Activated T-helper 17 cell treated with anti-CD3 and anti-CD28 coated beads, Interleukin-2, amount 50 U/mL, for 72 hours (primary cell): ENCODE measurements at regions not wholly inside any gene's neighbourhood (a gene's known extent, or its start where the extent isn't known, plus 50 kb on each side); places are given as distances from the start of the nearest gene placed in this dataset.
"Not testable (repeated sequence)": the region's sequence is repeated elsewhere in the genome, so short reads cannot be mapped to it uniquely, and the experiment has no call there.

Source experiments
- ATAC-seq: fragments of 150-1000 bp; cut with Tn5 transposase; replicated peaks from 2 replicates; pipeline ENCODE4 v1.10.0; 2021; ENCODE audit warnings: mild to moderate bottlenecking, moderate library complexity
- H3K27ac Mint-ChIP-seq: one replicate; pipeline ENCODE4 v1.8.0; 2022; ENCODE audit warnings: mixed read lengths
- H3K27me3 Mint-ChIP-seq: one replicate; pipeline ENCODE4 v1.8.0; 2022; ENCODE audit warnings: mixed read lengths
- H3K36me3 Mint-ChIP-seq: one replicate; pipeline ENCODE4 v1.8.0; 2022; ENCODE audit warnings: low read depth, mild to moderate bottlenecking, mixed read lengths
- H3K4me1 Mint-ChIP-seq: one replicate; pipeline ENCODE4 v1.8.0; 2022; ENCODE audit warnings: mixed read lengths
- H3K4me3 Mint-ChIP-seq: one replicate; pipeline ENCODE4 v1.8.0; 2022; ENCODE audit warnings: mild to moderate bottlenecking, mixed read lengths
- H3K9me3 Mint-ChIP-seq: one replicate; pipeline ENCODE4 v1.8.0; 2022; ENCODE audit warnings: mixed read lengths

GRCh38 chr1:103309786-103310185 lies 201.5 kb upstream of the COL11A1 start:
- no peaks in the 10 kb centered on the region for H3K36me3 Mint-ChIP-seq
- no peaks in the 10 kb centered on the region for H3K4me1 Mint-ChIP-seq
- no peak overlapping the region for H3K4me3 Mint-ChIP-seq
- no peak for ATAC-seq
- H3K27ac Mint-ChIP-seq, result no peak overlapping the region
- no peaks in the 10 kb centered on the region for H3K9me3 Mint-ChIP-seq
- no peaks in the 10 kb centered on the region for H3K27me3 Mint-ChIP-seq

DNA sequence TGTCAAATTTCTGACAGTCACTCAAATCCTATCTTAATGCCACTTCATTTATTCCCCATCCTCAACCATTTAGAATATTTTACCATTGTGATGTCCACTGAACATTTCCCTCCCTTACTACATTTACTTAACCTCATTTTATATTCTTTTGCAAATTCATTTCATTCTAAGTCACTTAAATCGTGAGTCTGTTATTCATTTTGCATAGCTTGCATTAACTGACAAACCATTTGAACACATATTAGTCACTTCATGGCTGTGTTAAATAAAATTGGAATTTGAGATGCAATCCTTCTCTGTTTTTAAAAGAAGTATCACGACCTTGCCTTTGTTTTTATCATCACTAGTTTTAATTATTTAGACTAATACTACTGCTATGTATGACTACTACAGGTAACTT lies 199.4 kb upstream of the COL11A1 start:
- Mint-ChIP-seq H3K36me3 (no peaks in the 10 kb centered on the region), H3K4me3 (no peak overlapping the region), H3K9me3 (no peaks in the 10 kb centered on the region), H3K4me1 (no peaks in the 10 kb centered on the region), H3K27ac (no peak overlapping the region), H3K27me3 (no peaks in the 10 kb centered on the region)
- ATAC-seq, result no peak

GRCh38 chr1:103283841-103284669 lies 175.7 kb upstream of the COL11A1 start:
- Mint-ChIP-seq H3K4me1 (no peaks in the 10 kb centered on the region), H3K27ac (no peak overlapping the region), H3K9me3 (peaks cover 5% of the 10 kb centered on the region), H3K4me3 (no peak overlapping the region), H3K27me3 (no peaks in the 10 kb centered on the region), H3K36me3 (no peaks in the 10 kb centered on the region)
- no peak for ATAC-seq

DNA sequence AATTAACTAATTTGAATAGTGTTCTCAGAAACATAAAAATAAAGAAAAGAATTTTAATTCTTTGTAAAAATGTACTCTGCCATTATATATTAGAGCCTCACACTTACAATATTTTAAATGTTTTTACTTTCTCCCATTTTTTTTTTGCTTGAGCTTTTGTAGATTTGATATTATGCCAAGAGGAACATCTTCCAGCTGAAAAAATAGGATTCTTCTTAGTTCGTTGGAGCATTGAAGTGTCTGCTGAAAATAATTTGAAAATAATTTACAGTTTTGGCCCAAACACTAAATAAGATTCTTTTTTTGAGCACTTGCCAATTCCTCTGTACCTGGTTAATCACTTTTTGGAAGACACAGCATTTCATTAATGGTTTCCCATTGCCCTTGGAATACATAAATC lies 175.0 kb upstream of the COL11A1 start:
- Mint-ChIP-seq H3K4me1 (no peaks in the 10 kb centered on the region), H3K4me3 (no peak overlapping the region), H3K27me3 (no peaks in the 10 kb centered on the region), H3K36me3 (no peaks in the 10 kb centered on the region), H3K9me3 (peaks cover 5% of the 10 kb centered on the region), H3K27ac (no peak overlapping the region)
- ATAC-seq, result no peak

GRCh38 chr1:103275725-103276124 lies 167.4 kb upstream of the COL11A1 start:
- H3K36me3 Mint-ChIP-seq, result no peaks in the 10 kb centered on the region
- no peaks in the 10 kb centered on the region for H3K4me1 Mint-ChIP-seq
- no peak for ATAC-seq
- no peaks in the 10 kb centered on the region for H3K27me3 Mint-ChIP-seq
- H3K4me3 Mint-ChIP-seq, result no peak overlapping the region
- H3K9me3 Mint-ChIP-seq, result peaks cover 4% of the 10 kb centered on the region
- H3K27ac Mint-ChIP-seq, result no peak overlapping the region

DNA sequence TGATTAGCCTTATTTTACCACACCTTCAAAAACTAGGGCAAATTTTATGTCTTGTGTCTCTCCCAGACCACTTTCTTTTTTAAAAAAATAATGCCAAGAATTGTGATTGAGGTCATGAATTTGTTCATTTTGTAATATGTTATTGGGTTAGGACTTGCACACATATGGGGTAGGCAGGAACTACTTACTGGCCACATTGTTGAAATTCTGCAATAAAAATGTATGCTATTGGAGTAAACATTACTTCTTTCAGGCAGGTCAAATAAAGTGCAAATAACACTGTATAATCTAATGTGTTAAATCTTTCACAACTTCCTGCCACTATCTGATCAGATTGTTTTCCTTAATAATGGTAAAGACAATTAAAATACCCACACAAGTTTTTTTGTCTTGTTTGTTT lies 166.6 kb upstream of the COL11A1 start:
- Mint-ChIP-seq H3K9me3 (peaks cover 5% of the 10 kb centered on the region), H3K27me3 (no peaks in the 10 kb centered on the region), H3K36me3 (no peaks in the 10 kb centered on the region), H3K4me3 (no peak overlapping the region), H3K4me1 (no peaks in the 10 kb centered on the region), H3K27ac (no peak overlapping the region)
- ATAC-seq, result no peak

DNA sequence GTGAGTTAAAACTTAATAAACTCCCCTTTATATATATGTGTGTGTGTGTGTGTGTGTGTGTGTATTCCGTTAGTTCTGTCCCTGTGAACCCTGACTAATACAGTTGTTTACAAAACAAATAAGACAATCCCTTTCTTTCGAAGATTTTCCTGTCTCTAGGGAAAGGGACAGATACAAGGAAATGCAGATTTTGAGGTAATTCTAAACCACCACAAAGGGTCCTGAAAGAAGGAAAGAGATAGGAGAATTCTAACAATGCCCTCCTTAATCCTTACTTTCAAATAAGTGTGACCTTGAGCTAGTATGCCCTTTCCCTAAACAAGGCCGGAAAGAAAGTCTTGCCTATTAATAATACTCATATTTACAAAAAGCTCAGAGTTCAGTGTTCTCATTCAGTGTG lies 164.8 kb upstream of the COL11A1 start:
- H3K27ac Mint-ChIP-seq, result no peak overlapping the region

DNA sequence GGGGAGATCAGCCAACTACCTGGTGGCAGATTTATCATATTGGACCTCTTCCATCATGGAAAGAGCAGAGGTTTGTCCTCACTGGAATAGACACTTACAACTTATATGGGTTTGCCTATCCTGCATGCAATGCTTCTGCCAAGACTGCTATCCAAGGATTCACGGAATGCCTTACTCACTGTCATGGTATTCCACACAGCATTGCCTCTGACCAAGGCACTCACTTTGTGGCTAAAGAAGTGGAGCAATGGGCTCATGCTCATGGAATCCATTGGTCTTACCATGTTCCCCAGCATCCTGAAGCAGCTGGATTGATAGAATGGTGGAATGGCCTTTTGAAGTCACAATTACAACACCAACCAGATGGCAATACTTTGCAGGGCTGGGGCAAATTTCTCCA lies 163.1 kb upstream of the COL11A1 start:
- H3K9me3 Mint-ChIP-seq, result peaks cover 11% of the 10 kb centered on the region
- not testable (repeated sequence) for ATAC-seq, H3K27me3 Mint-ChIP-seq, H3K4me3 Mint-ChIP-seq, H3K27ac Mint-ChIP-seq, H3K36me3 Mint-ChIP-seq, H3K4me1 Mint-ChIP-seq

More for the DNA sequence above, 164.8 kb upstream of the COL11A1 start:
- Mint-ChIP-seq H3K36me3 (no peaks in the 10 kb centered on the region), H3K4me1 (no peaks in the 10 kb centered on the region), H3K4me3 (no peak overlapping the region), H3K27me3 (no peaks in the 10 kb centered on the region), H3K9me3 (peaks cover 8% of the 10 kb centered on the region)
- ATAC-seq, result no peak

- Mint-ChIP-seq H3K9me3 (peaks cover 11% of the 10 kb centered on the region), H3K27me3 (no peaks in the 10 kb centered on the region), H3K36me3 (no peaks in the 10 kb centered on the region), H3K27ac (no peak overlapping the region), H3K4me1 (no peaks in the 10 kb centered on the region), H3K4me3 (no peak overlapping the region)
- no peak for ATAC-seq
These were observed 159.6 kb upstream of the COL11A1 start for GRCh38 chr1:103267893-103268292.

DNA sequence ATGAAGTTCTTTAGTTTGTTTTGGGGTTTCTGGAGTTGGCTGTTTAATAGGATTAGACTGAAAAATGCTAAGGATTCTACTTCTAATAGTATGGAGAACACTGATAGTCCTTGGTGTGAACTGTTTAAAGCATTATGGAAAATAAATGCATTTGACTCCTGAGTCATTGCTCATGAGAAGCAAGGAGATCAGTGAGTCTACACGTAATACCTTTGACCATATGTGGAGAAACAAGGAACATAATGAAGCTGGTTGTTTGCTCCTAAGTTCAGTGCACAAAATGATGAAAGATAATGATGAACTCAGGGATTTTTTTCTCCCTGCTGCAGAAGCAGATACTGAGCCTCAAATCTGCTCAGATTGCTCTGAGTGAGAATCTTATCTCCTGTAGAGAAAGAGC lies 158.9 kb upstream of the COL11A1 start:
- peaks cover 11% of the 10 kb centered on the region for H3K9me3 Mint-ChIP-seq
- no peaks in the 10 kb centered on the region for H3K27me3 Mint-ChIP-seq

GRCh38 chr1:103266036-103266435 lies 157.7 kb upstream of the COL11A1 start:
- no peak for ATAC-seq
- no peak overlapping the region for H3K27ac Mint-ChIP-seq
- no peaks in the 10 kb centered on the region for H3K27me3 Mint-ChIP-seq
- peaks cover 10% of the 10 kb centered on the region for H3K9me3 Mint-ChIP-seq
- H3K4me1 Mint-ChIP-seq, result no peaks in the 10 kb centered on the region
- no peak overlapping the region for H3K4me3 Mint-ChIP-seq
- H3K36me3 Mint-ChIP-seq, result no peaks in the 10 kb centered on the region

More for the DNA sequence above, 158.9 kb upstream of the COL11A1 start:
- Mint-ChIP-seq H3K36me3 (no peaks in the 10 kb centered on the region), H3K27ac (no peak overlapping the region), H3K4me1 (no peaks in the 10 kb centered on the region), H3K4me3 (no peak overlapping the region)
- no peak for ATAC-seq

DNA sequence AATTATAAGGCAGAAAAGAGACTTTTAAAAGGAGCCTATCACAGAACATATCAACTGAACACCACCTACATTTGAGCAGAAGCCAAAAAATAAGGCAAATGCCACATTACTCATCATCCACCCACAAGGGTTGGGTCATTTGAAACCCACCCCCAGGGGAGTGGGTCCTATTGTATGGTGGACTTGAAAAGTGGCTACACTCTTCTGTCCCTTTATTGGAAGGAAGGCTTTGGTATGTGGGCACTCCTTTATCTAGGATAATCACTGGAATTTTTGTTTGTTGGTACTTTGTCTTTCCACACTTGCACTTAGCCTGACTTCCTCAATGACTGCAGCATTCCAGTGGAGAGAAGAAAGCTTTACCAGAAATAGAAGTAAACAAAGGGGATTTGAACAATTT lies 157.2 kb upstream of the COL11A1 start:
- Mint-ChIP-seq H3K4me1 (no peaks in the 10 kb centered on the region), H3K27ac (no peak overlapping the region), H3K36me3 (no peaks in the 10 kb centered on the region), H3K27me3 (no peaks in the 10 kb centered on the region), H3K9me3 (peaks cover 6% of the 10 kb centered on the region), H3K4me3 (no peak overlapping the region)
- no peak for ATAC-seq

DNA sequence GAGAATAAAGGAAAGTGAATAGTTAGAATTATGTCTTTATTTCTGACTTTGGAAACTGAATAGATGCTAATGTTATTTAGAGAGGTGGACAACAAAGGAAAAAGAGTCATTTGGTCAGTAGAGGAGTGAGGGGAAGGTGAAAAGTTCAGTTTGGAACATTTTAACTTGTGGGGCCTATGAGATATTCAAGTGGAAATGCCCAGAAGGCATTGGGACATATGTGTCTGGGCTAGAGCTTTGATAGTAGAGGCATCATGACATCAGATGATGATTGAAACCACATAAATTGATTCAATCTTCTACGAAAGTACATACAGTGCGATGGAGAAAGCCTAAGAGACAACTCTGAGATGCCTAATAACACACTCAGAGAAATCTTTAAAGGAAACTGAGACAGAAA lies 151.7 kb upstream of the COL11A1 start:
- Mint-ChIP-seq H3K9me3 (no peaks in the 10 kb centered on the region), H3K4me1 (no peaks in the 10 kb centered on the region), H3K4me3 (no peak overlapping the region), H3K27me3 (no peaks in the 10 kb centered on the region), H3K36me3 (no peaks in the 10 kb centered on the region), H3K27ac (no peak overlapping the region)
- no peak for ATAC-seq

DNA sequence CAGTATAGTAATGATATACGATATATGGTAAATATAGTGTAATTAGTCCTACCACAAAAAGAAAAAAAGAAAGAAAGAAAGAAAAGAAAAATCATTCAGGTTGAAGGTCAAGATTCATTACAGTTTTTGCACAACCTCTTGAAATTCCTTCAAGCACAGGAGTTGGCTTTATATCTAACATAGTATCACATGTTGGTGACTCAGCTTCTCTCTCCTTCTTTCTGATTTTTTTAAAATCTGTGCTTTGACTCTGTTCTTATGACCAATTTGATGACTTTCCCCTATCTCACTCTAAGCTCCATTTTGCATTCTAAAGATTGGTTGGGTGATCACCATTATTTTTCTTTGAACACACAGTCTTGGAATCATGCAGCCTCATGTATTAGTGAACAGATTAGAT lies 148.2 kb upstream of the COL11A1 start:
- Mint-ChIP-seq H3K4me3 (no peak overlapping the region), H3K9me3 (no peaks in the 10 kb centered on the region), H3K27ac (no peak overlapping the region), H3K27me3 (no peaks in the 10 kb centered on the region), H3K4me1 (no peaks in the 10 kb centered on the region), H3K36me3 (no peaks in the 10 kb centered on the region)
- no peak for ATAC-seq

DNA sequence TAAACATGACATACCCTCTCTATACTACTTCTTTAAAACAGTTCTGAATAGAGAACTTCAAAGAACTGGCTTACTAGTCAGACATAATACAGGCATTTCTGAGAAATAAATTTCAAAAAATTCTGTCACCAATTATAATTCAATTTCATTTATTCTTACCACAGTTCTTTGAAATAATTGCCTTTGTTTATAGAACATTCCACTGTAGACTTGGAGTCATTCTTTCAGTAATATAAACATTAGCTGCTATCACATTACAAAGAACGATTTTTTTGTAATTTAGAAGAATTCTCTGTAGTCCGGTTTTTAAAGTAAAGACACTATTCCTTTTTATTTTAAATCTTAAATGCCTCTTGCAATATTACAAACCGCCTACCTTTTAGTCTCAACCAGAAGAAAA lies 146.4 kb upstream of the COL11A1 start:
- H3K27ac Mint-ChIP-seq, result no peak overlapping the region
- H3K4me1 Mint-ChIP-seq, result no peaks in the 10 kb centered on the region
- H3K27me3 Mint-ChIP-seq, result no peaks in the 10 kb centered on the region
- no peak overlapping the region for H3K4me3 Mint-ChIP-seq
- no peaks in the 10 kb centered on the region for H3K9me3 Mint-ChIP-seq
- H3K36me3 Mint-ChIP-seq, result no peaks in the 10 kb centered on the region
- ATAC-seq, result no peak

GRCh38 chr1:103250441-103250861 lies 142.1 kb upstream of the COL11A1 start:
- no peaks in the 10 kb centered on the region for H3K27me3 Mint-ChIP-seq
- ATAC-seq, result no peak
- H3K27ac Mint-ChIP-seq, result no peak overlapping the region
- H3K4me1 Mint-ChIP-seq, result no peaks in the 10 kb centered on the region
- H3K4me3 Mint-ChIP-seq, result no peak overlapping the region
- no peaks in the 10 kb centered on the region for H3K9me3 Mint-ChIP-seq
- no peaks in the 10 kb centered on the region for H3K36me3 Mint-ChIP-seq
